Retinal pigment epithelial cell (primary cell): ENCODE measurements at regions not wholly inside any gene's neighbourhood (a gene's known extent, or its start where the extent isn't known, plus 50 kb on each side); places are given as distances from the start of the nearest gene placed in this dataset.
A peak's percentile ranks its signal among the peaks of the same experiment; 100 is the strongest.

Experiments used
- DNase-seq: peaks from one replicate; pipeline ENCODE4 v3.0.0-alpha.2; 2010; ENCODE audit warnings: low read depth
- H3K4me3 ChIP-seq: 2 replicates; pipeline ENCODE4 v1.5.1; 2011; ENCODE audit warnings: mild to moderate bottlenecking, low read length, control low read depth, moderate library complexity
- CTCF ChIP-seq: conservative IDR thresholded peaks from 2 replicates; pipeline ENCODE4 v1.5.1; 2011; ENCODE audit warnings: low read depth, low read length, control low read depth, inconsistent platforms

- peak; percentile 36 for DNase-seq
- no peak overlapping the region for H3K4me3 ChIP-seq
- no peak for TF ChIP-seq CTCF
These were observed 168.2 kb downstream of the SOX2 start for GRCh38 chr3:181879926-181880325.

GRCh38 chr3:181880331-181880730, 168.6 kb downstream of the SOX2 start:
- TF ChIP-seq CTCF, result no peak
- peak; percentile 57 for DNase-seq
- H3K4me3 ChIP-seq, result no peak overlapping the region

GRCh38 chr3:181881749-181882148, 170.0 kb downstream of the SOX2 start:
- no peak for DNase-seq
- no peak overlapping the region for H3K4me3 ChIP-seq
- no peak for TF ChIP-seq CTCF

GRCh38 chr3:181885868-181886630, 174.3 kb downstream of the SOX2 start:
- no peak for DNase-seq
- no peak for TF ChIP-seq CTCF
- H3K4me3 ChIP-seq, result no peak overlapping the region

GRCh38 chr3:181886676-181887075, 175.0 kb downstream of the SOX2 start:
- TF ChIP-seq CTCF, result no peak
- no peak overlapping the region for H3K4me3 ChIP-seq
- no peak for DNase-seq

- no peak for DNase-seq
- TF ChIP-seq CTCF, result no peak
- H3K4me3 ChIP-seq, result no peak overlapping the region
These were observed 176.0 kb downstream of the SOX2 start for GRCh38 chr3:181887685-181888084.

- TF ChIP-seq CTCF, result no peak
- DNase-seq, result no peak
- no peak overlapping the region for H3K4me3 ChIP-seq
These were observed 176.5 kb downstream of the SOX2 start for GRCh38 chr3:181888234-181888633.
